ENCODE measurements at regions not wholly inside any gene's neighbourhood (a gene's known extent, or its start where the extent isn't known, plus 50 kb on each side); places are given as distances from the start of the nearest gene placed in this dataset.

- TF ChIP-seq ZNF654 (tag by site-specific recombination; IDR thresholded peaks at IDR 0.05; ENCODE audit: low read depth) (no peak), SCRT1 (tag by site-specific recombination; IDR thresholded peaks at IDR 0.05; ENCODE audit: borderline replicate concordance) (no peak), ZNF626 (tag by site-specific recombination; IDR thresholded peaks at IDR 0.05) (no peak), ZBTB44 (tag by site-specific recombination; IDR thresholded peaks at IDR 0.05) (peak; percentile 89), ZSCAN16 (tag by site-specific recombination; IDR thresholded peaks at IDR 0.05) (peak; percentile 49; the same call in 1 of the 2 replicates), ZNF660 (tag by site-specific recombination; IDR thresholded peaks at IDR 0.05) (no peak), ZNF146 (tag by site-specific recombination; IDR thresholded peaks at IDR 0.05) (no peak; the same call in 1 of the 2 replicates), ZNF184 (tag by site-specific recombination; IDR thresholded peaks at IDR 0.05) (no peak), ZNF391 (tag by site-specific recombination; IDR thresholded peaks at IDR 0.05; ENCODE audit: borderline replicate concordance, low read depth) (peak; percentile 51; the same call in 1 of the 2 replicates), ZNF140 (tag by site-specific recombination; IDR thresholded peaks at IDR 0.05) (no peak), OSR2 (tag by site-specific recombination; IDR thresholded peaks at IDR 0.05) (peak; percentile 51; the same call in 1 of the 2 replicates), ZNF221 (tag by site-specific recombination; IDR thresholded peaks at IDR 0.05; ENCODE audit: borderline replicate concordance) (no peak), TRIM28 (IDR thresholded peaks at IDR 0.05; ENCODE audit: borderline replicate concordance, low read length) (no peak), ZNF398 (tag by site-specific recombination; IDR thresholded peaks at IDR 0.05) (peak; percentile 69), ZNF23 (tag by site-specific recombination; IDR thresholded peaks at IDR 0.05; ENCODE audit: borderline replicate concordance) (0 out of 2 replicates have a peak, but pooled peaks have one; percentile 28), BCL6B (tag by site-specific recombination; IDR thresholded peaks at IDR 0.05) (no peak), KLF1 (tag by site-specific recombination; IDR thresholded peaks at IDR 0.05) (peak; percentile 28; the same call in 1 of the 2 replicates), ZNF155 (tag by site-specific recombination; IDR thresholded peaks at IDR 0.05) (no peak), ZNF629 (tag by site-specific recombination; IDR thresholded peaks at IDR 0.05) (peak; percentile 56), SP2 (tag by site-specific recombination; IDR thresholded peaks at IDR 0.05) (peak; percentile 82), ZBTB17 (tag by site-specific recombination; IDR thresholded peaks at IDR 0.05) (peak; percentile 92), ZNF350 (tag by site-specific recombination; IDR thresholded peaks at IDR 0.05) (no peak), ZNF354C (tag by site-specific recombination; IDR thresholded peaks at IDR 0.05; ENCODE audit: borderline replicate concordance, low read depth) (no peak), ZNF561 (tag by site-specific recombination; IDR thresholded peaks at IDR 0.05; ENCODE audit: borderline replicate concordance) (0 out of 2 replicates have a peak, but pooled peaks have one; percentile 43), ZNF423 (tag by site-specific recombination; IDR thresholded peaks at IDR 0.05) (peak; percentile 30; the same call in 1 of the 2 replicates), ZNF623 (tag by site-specific recombination; IDR thresholded peaks at IDR 0.05) (no peak), ZNF274 (IDR thresholded peaks at IDR 0.05; ENCODE audit: low read length) (no peak), ZNF274 (tag by site-specific recombination; IDR thresholded peaks at IDR 0.05; ENCODE audit: borderline replicate concordance) (no peak)
- TF ChIP-seq, protein P1, sequence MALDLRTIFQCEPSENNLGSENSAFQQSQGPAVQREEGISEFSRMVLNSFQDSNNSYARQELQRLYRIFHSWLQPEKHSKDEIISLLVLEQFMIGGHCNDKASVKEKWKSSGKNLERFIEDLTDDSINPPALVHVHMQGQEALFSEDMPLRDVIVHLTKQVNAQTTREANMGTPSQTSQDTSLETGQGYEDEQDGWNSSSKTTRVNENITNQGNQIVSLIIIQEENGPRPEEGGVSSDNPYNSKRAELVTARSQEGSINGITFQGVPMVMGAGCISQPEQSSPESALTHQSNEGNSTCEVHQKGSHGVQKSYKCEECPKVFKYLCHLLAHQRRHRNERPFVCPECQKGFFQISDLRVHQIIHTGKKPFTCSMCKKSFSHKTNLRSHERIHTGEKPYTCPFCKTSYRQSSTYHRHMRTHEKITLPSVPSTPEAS (tag by site-specific recombination; IDR thresholded peaks at IDR 0.05) = peak; percentile 100
- TF ChIP-seq, protein P2, sequence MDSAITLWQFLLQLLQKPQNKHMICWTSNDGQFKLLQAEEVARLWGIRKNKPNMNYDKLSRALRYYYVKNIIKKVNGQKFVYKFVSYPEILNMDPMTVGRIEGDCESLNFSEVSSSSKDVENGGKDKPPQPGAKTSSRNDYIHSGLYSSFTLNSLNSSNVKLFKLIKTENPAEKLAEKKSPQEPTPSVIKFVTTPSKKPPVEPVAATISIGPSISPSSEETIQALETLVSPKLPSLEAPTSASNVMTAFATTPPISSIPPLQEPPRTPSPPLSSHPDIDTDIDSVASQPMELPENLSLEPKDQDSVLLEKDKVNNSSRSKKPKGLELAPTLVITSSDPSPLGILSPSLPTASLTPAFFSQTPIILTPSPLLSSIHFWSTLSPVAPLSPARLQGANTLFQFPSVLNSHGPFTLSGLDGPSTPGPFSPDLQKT (IDR thresholded peaks at IDR 0.05; ENCODE audit: borderline replicate concordance, low read depth, low read length) = no peak
- TF ChIP-seq, protein P3, sequence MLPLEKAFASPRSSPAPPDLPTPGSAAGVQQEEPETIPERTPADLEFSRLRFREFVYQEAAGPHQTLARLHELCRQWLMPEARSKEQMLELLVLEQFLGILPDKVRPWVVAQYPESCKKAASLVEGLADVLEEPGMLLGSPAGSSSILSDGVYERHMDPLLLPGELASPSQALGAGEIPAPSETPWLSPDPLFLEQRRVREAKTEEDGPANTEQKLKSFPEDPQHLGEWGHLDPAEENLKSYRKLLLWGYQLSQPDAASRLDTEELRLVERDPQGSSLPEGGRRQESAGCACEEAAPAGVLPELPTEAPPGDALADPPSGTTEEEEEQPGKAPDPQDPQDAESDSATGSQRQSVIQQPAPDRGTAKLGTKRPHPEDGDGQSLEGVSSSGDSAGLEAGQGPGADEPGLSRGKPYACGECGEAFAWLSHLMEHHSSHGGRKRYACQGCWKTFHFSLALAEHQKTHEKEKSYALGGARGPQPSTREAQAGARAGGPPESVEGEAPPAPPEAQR (tag by site-specific recombination; IDR thresholded peaks at IDR 0.05) = no peak
Measured at GRCh38 chr6:166008441-166009369, 158.9 kb downstream of the TBXT start (continued).

All from HEK293 (cell line).